NCI-H2196 treated with DMSO at 0.1 percent for 48 hours (cell line): ENCODE measurements at regions not wholly inside any gene's neighbourhood (a gene's known extent, or its start where the extent isn't known, plus 50 kb on each side); places are given as distances from the start of the nearest gene placed in this dataset.

ENCODE experiments used
- DNase-seq: peaks from one replicate; lab custom pipeline; 2025; ENCODE audit not compliant: unreplicated experiment; lab: John Stamatoyannopoulos, UW

GRCh38 chr6:100944644-100945043 is 63.5 kb upstream of the ASCC3 start:
- DNase-seq, result no peak

- no peak for DNase-seq
Observed at GRCh38 chr6:100946021-100946540, 65.0 kb upstream of the ASCC3 start.

GRCh38 chr6:100946711-100947110 is 65.6 kb upstream of the ASCC3 start:
- DNase-seq, result no peak

- DNase-seq, result no peak
Observed at GRCh38 chr6:100948381-100949133, 67.4 kb upstream of the ASCC3 start.

- DNase-seq, result no peak
Observed at GRCh38 chr6:100952006-100952405, 70.9 kb upstream of the ASCC3 start.

GRCh38 chr6:100959280-100959679 is 78.2 kb upstream of the ASCC3 start:
- DNase-seq, result no peak

- DNase-seq, result no peak
Observed at GRCh38 chr6:100962466-100962865, 81.3 kb upstream of the ASCC3 start.

GRCh38 chr6:100965067-100965466 is 83.9 kb upstream of the ASCC3 start:
- no peak for DNase-seq

GRCh38 chr6:100968949-100969348 is 87.8 kb upstream of the ASCC3 start:
- DNase-seq, result no peak

- DNase-seq, result no peak
Observed at GRCh38 chr6:100979267-100979666, 98.1 kb upstream of the ASCC3 start.

GRCh38 chr6:100980949-100981348 is 99.8 kb upstream of the ASCC3 start:
- no peak for DNase-seq

GRCh38 chr6:100986921-100987320 is 105.8 kb upstream of the ASCC3 start:
- no peak for DNase-seq

- DNase-seq, result no peak
Observed at GRCh38 chr6:100987556-100987955, 106.4 kb upstream of the ASCC3 start.

GRCh38 chr6:100988391-100988984 is 107.4 kb upstream of the ASCC3 start:
- DNase-seq, result no peak

GRCh38 chr6:100990070-100990469 is 108.9 kb upstream of the ASCC3 start:
- no peak for DNase-seq

- no peak for DNase-seq
Observed at GRCh38 chr6:100996409-100996808, 115.3 kb upstream of the ASCC3 start.

GRCh38 chr6:100998111-100998510 is 117.0 kb upstream of the ASCC3 start:
- no peak for DNase-seq

GRCh38 chr6:100999034-100999597 is 118.0 kb upstream of the ASCC3 start:
- DNase-seq, result no peak

GRCh38 chr6:101000341-101000740 is 119.2 kb upstream of the ASCC3 start:
- DNase-seq, result no peak

- DNase-seq, result no peak
Observed at GRCh38 chr6:101001012-101001411, 119.9 kb upstream of the ASCC3 start.

- DNase-seq, result no peak
Observed at GRCh38 chr6:101001607-101002006, 120.5 kb upstream of the ASCC3 start.

- DNase-seq, result no peak
Observed at GRCh38 chr6:101003075-101003474, 121.9 kb upstream of the ASCC3 start.
